ENCODE measurements at regions not wholly inside any gene's neighbourhood (a gene's known extent, or its start where the extent isn't known, plus 50 kb on each side); places are given as distances from the start of the nearest gene placed in this dataset.

GRCh38 chr3:101950510-101950909, 101.2 kb downstream of the NFKBIZ start:
- Histone ChIP-seq H3K4me3 (no peak overlapping the region), H3K27me3 (replicated peaks; ENCODE audit: insufficient read depth) (no peaks in the 10 kb centered on the region), H3K27ac (no peak overlapping the region), H3K36me3 (no peaks in the 10 kb centered on the region), H3K9me3 (no peaks in the 10 kb centered on the region), H3K4me1 (replicated peaks) (no peaks in the 10 kb centered on the region)
- no peak for TF ChIP-seq POLR2A (IDR thresholded peaks at IDR 0.05)
- TF ChIP-seq CTCF (IDR thresholded peaks at IDR 0.05) = no peak
- no peak for TF ChIP-seq POLR2AphosphoS5 (IDR thresholded peaks at IDR 0.05)
- intact Hi-C loops (cut with DNase I) = no loop called here
- WGBS = 80% methylated on average over 4 of the region's 4 CpGs
- no peak for DNase-seq (ENCODE audit: low spot score)

- intact Hi-C loops (cut with DNase I) = no loop called here
- Histone ChIP-seq H3K27ac (no peak overlapping the region), H3K4me3 (no peak overlapping the region), H3K27me3 (replicated peaks; ENCODE audit: insufficient read depth) (no peaks in the 10 kb centered on the region), H3K9me3 (no peaks in the 10 kb centered on the region), H3K4me1 (replicated peaks) (no peaks in the 10 kb centered on the region), H3K36me3 (no peaks in the 10 kb centered on the region)
- 86% methylated on average over 1 of the region's 1 CpG for WGBS
- peak; percentile 55 for DNase-seq (ENCODE audit: low spot score)
- TF ChIP-seq POLR2AphosphoS5 (IDR thresholded peaks at IDR 0.05) (peak; percentile 83), POLR2A (IDR thresholded peaks at IDR 0.05) (no peak)
Observed at GRCh38 chr3:101950985-101951733, 101.8 kb downstream of the NFKBIZ start.

- Histone ChIP-seq H3K27ac (no peak overlapping the region), H3K9me3 (no peaks in the 10 kb centered on the region), H3K27me3 (replicated peaks; ENCODE audit: insufficient read depth) (no peaks in the 10 kb centered on the region), H3K4me1 (replicated peaks) (no peaks in the 10 kb centered on the region), H3K4me3 (no peak overlapping the region), H3K36me3 (no peaks in the 10 kb centered on the region)
- DNase-seq (ENCODE audit: low spot score) = no peak
- TF ChIP-seq CTCF (IDR thresholded peaks at IDR 0.05) = no peak
- no peak for TF ChIP-seq POLR2A (IDR thresholded peaks at IDR 0.05)
- TF ChIP-seq POLR2AphosphoS5 (IDR thresholded peaks at IDR 0.05) = no peak
- intact Hi-C loops (cut with DNase I) = no loop called here
- 68% methylated on average over 6 of the region's 6 CpGs for WGBS
Observed at GRCh38 chr3:101954361-101954760, 105.0 kb downstream of the NFKBIZ start.

- 35% methylated on average over 3 of the region's 3 CpGs for WGBS
- Histone ChIP-seq H3K27ac (no peak overlapping the region), H3K9me3 (no peaks in the 10 kb centered on the region), H3K36me3 (no peaks in the 10 kb centered on the region), H3K4me1 (replicated peaks) (no peaks in the 10 kb centered on the region), H3K4me3 (no peak overlapping the region), H3K27me3 (replicated peaks; ENCODE audit: insufficient read depth) (no peaks in the 10 kb centered on the region)
- TF ChIP-seq CTCF (IDR thresholded peaks at IDR 0.05) = no peak
- no peak for TF ChIP-seq POLR2AphosphoS5 (IDR thresholded peaks at IDR 0.05)
- no peak for TF ChIP-seq POLR2A (IDR thresholded peaks at IDR 0.05)
- intact Hi-C loops (cut with DNase I) = no loop called here
- no peak for DNase-seq (ENCODE audit: low spot score)
Observed at GRCh38 chr3:101954936-101955335, 105.6 kb downstream of the NFKBIZ start.

GRCh38 chr3:101962055-101962454, 112.7 kb downstream of the NFKBIZ start:
- H3K9me3 ChIP-seq = no peaks in the 10 kb centered on the region
- intact Hi-C loops (cut with DNase I) = no loop called here
- no peak overlapping the region for H3K27ac ChIP-seq
- H3K27me3 ChIP-seq (replicated peaks; ENCODE audit: insufficient read depth) = no peaks in the 10 kb centered on the region
- H3K4me3 ChIP-seq = no peak overlapping the region
- no peaks in the 10 kb centered on the region for H3K36me3 ChIP-seq
- no peak for DNase-seq (ENCODE audit: low spot score)
- no peak for TF ChIP-seq CTCF (IDR thresholded peaks at IDR 0.05)
- no peak for TF ChIP-seq POLR2A (IDR thresholded peaks at IDR 0.05)
- no peak for TF ChIP-seq POLR2AphosphoS5 (IDR thresholded peaks at IDR 0.05)
- 58% methylated on average over 1 of the region's 1 CpG for WGBS
- no peaks in the 10 kb centered on the region for H3K4me1 ChIP-seq (replicated peaks)
